ENCODE measurements at regions not wholly inside any gene's neighbourhood (a gene's known extent, or its start where the extent isn't known, plus 50 kb on each side); places are given as distances from the start of the nearest gene placed in this dataset.

GRCh38 chrX:80098038-80098437, 83.5 kb downstream of the TBX22 start:
- H3K9me3 ChIP-seq (replicated peaks), result no peaks in the 10 kb centered on the region
- no peaks in the 10 kb centered on the region for H3K27me3 ChIP-seq (ENCODE audit: low read depth)
- H3K4me1 ChIP-seq, result no peaks in the 10 kb centered on the region
- intact Hi-C loops (cut with micrococcal nuclease), result no loop called here
- TF ChIP-seq CTCF (IDR thresholded peaks at IDR 0.05; ENCODE audit: borderline replicate concordance), result no peak
- no peak overlapping the region for H3K4me3 ChIP-seq
- no peak overlapping the region for H3K27ac ChIP-seq (replicated peaks)
- DNase-seq, result no peak
- no peaks in the 10 kb centered on the region for H3K36me3 ChIP-seq

DNA sequence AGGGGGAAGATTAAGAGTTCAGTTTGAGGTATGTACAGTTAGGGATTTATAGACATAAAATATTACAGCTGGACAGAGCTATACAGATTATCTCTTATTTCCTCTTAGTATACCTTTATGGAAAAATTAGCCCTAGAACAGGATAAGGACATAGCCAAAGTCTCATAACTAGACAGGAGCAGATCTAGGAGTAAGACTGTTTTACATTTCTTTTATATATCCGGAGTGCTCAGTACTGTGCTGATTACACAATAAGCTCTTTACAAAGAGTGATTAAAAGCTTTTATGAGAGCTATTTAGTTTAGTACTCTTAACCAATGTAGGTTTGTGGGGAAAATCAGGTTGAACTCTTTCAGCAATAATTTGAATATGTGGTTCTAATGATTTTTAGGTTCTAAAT, 105.8 kb downstream of the TBX22 start:
- intact Hi-C loops (cut with micrococcal nuclease), result no loop called here
- DNase-seq, result no peak
- Histone ChIP-seq H3K9me3 (replicated peaks) (no peaks in the 10 kb centered on the region), H3K36me3 (no peaks in the 10 kb centered on the region), H3K4me3 (no peak overlapping the region), H3K27ac (replicated peaks) (no peak overlapping the region), H3K27me3 (ENCODE audit: low read depth) (no peaks in the 10 kb centered on the region), H3K4me1 (no peaks in the 10 kb centered on the region)
- no peak for TF ChIP-seq CTCF (IDR thresholded peaks at IDR 0.05; ENCODE audit: borderline replicate concordance)

GRCh38 chrX:80138938-80139337, 124.4 kb downstream of the TBX22 start:
- TF ChIP-seq CTCF (IDR thresholded peaks at IDR 0.05; ENCODE audit: borderline replicate concordance), result no peak
- DNase-seq, result no peak
- H3K4me1 ChIP-seq, result no peaks in the 10 kb centered on the region
- intact Hi-C loops (cut with micrococcal nuclease), result no loop called here
- no peaks in the 10 kb centered on the region for H3K36me3 ChIP-seq
- peaks cover 2% of the 10 kb centered on the region for H3K9me3 ChIP-seq (replicated peaks)
- no peak overlapping the region for H3K4me3 ChIP-seq
- H3K27me3 ChIP-seq (ENCODE audit: low read depth), result no peaks in the 10 kb centered on the region
- no peak overlapping the region for H3K27ac ChIP-seq (replicated peaks)

DNA sequence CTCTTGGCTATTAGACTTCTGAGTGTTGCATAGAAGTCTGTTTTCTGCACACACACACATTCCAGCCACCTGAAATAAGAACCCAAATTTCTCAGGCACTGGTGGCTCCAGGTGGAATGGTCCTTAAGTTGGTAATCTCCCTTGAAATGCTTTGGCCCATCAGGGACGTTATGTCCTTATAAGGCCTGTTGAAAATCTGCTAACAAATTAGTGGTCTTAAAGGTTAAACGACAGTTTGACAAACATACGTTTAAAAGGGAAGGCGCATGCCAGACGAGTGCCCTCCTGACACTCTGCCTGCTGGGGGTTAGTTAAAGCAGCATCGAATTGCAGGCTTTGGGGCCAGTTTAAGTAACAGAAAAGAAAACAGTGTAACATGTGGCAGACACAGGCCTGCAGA, 125.0 kb downstream of the TBX22 start:
- Histone ChIP-seq H3K27ac (replicated peaks) (no peak overlapping the region), H3K27me3 (ENCODE audit: low read depth) (no peaks in the 10 kb centered on the region), H3K4me3 (no peak overlapping the region), H3K4me1 (no peaks in the 10 kb centered on the region), H3K36me3 (no peaks in the 10 kb centered on the region), H3K9me3 (replicated peaks) (no peaks in the 10 kb centered on the region)
- no peak for TF ChIP-seq CTCF (IDR thresholded peaks at IDR 0.05; ENCODE audit: borderline replicate concordance)
- DNase-seq, result no peak
- intact Hi-C loops (cut with micrococcal nuclease), result no loop called here

DNA sequence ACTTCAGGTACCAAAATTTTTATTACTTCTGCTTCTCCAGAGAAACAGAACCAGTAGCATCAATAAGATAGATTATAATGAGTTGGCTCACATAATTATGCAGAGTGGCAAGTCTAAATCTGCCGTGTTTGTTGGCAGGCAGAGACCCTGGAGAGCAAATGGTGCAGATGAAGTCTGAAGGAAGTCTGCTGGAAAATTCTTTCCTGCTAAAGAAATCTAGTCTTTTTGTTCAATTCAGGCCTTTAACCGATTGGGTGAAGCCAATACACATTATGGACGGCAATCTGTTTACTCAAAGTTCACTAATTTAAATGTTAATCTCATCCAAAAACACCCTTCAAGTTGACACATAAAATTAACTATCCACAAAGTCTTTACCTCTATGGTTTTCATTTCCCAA, 156.0 kb downstream of the TBX22 start:
- no peak overlapping the region for H3K27ac ChIP-seq (replicated peaks)
- H3K27me3 ChIP-seq (ENCODE audit: low read depth), result no peaks in the 10 kb centered on the region
- no peak for TF ChIP-seq CTCF (IDR thresholded peaks at IDR 0.05; ENCODE audit: borderline replicate concordance)
- no peak overlapping the region for H3K4me3 ChIP-seq
- no peaks in the 10 kb centered on the region for H3K4me1 ChIP-seq
- intact Hi-C loops (cut with micrococcal nuclease), result no loop called here
- no peaks in the 10 kb centered on the region for H3K36me3 ChIP-seq
- no peak for DNase-seq
- no peaks in the 10 kb centered on the region for H3K9me3 ChIP-seq (replicated peaks)

GRCh38 chrX:80173261-80173660, 158.7 kb downstream of the TBX22 start:
- no peak overlapping the region for H3K4me3 ChIP-seq
- H3K27me3 ChIP-seq (ENCODE audit: low read depth), result no peaks in the 10 kb centered on the region
- H3K9me3 ChIP-seq (replicated peaks), result no peaks in the 10 kb centered on the region
- DNase-seq, result no peak
- no peaks in the 10 kb centered on the region for H3K4me1 ChIP-seq
- H3K27ac ChIP-seq (replicated peaks), result no peak overlapping the region
- H3K36me3 ChIP-seq, result no peaks in the 10 kb centered on the region
- intact Hi-C loops (cut with micrococcal nuclease), result no loop called here
- no peak for TF ChIP-seq CTCF (IDR thresholded peaks at IDR 0.05; ENCODE audit: borderline replicate concordance)
